HG03139 (cell line): ENCODE measurements at regions not wholly inside any gene's neighbourhood (a gene's known extent, or its start where the extent isn't known, plus 50 kb on each side); places are given as distances from the start of the nearest gene placed in this dataset.
"Not testable (repeated sequence)": the region's sequence is repeated elsewhere in the genome, so short reads cannot be mapped to it uniquely, and the experiment has no call there.

Experiments used
- ATAC-seq: cut with Tn5 transposase; IDR thresholded peaks from one replicate; pipeline ENCODE4 v1.9.1; 2021; ENCODE audit not compliant: unreplicated experiment

DNA sequence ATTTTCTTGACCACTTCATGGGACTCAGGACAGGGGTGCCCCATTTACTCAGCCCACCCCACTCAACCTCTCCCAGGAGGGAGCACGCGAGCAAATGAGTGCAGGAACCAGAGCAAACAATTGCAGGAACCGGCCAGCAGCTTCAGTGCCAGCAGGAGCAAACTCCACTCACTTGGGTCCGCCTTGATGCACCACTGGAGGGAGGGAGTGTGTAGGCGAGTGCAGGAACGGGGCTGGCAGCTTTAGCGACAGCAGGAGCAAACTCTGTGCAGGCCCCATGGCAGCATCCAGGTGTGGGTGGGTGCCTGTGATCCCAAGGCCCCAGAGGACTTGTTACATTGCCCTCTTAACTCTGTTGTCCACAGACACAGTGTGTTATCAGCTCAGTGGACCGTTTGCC, 1667.3 kb upstream of the CELF4 start:
- ATAC-seq, result no peak

DNA sequence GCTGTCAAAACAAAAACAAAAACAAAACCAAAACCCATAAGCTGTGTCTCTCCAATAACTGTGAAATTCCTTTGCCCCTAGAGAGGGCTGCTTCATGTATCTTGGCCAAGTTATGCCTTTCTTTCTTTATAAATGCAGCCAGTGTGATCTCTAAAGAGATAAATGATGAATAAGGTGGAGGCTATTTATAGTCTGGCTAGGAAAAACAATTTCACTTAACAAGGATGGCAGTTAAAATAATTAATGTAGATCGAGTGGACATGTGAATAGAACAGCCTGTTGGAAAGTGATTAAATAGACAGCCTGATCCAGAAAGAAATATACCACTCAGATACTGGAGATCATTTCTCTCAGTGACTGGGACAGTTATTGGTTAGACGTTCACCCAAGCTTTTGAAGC, 1666.9 kb upstream of the CELF4 start:
- ATAC-seq, result no peak

DNA sequence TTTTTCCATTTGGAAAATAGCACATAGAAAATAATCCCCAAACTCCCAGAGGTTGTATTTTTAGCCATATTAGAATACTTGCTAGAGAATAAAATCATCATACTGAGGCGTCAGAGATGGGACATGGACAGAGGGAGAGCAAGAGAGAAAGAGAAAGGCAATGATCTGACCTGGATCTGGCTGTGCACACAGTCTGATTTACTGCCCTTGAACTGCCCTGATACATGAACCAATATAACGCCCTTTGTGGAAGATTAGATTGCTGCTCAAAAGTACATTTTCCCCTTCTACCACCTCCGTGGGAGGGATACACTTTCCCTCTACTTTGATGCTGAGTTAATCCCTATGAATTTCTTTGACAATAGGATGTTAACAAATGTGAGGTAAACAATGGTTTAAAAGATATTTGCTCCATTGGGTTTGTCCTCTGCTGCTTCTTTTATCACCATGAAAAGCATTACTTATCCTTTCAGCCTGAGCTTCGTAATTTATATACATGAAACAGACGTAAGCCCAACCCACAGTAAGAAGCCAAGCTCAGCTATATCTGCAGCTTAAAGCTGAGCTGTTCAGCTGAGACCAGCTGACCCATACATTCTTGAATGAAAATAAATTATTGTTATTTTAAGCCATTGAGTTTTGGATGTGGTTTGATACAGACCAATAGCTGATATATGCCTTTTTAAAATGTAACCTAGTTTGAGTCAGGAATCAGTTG, 1664.6 kb upstream of the CELF4 start:
- ATAC-seq, result no peak

DNA sequence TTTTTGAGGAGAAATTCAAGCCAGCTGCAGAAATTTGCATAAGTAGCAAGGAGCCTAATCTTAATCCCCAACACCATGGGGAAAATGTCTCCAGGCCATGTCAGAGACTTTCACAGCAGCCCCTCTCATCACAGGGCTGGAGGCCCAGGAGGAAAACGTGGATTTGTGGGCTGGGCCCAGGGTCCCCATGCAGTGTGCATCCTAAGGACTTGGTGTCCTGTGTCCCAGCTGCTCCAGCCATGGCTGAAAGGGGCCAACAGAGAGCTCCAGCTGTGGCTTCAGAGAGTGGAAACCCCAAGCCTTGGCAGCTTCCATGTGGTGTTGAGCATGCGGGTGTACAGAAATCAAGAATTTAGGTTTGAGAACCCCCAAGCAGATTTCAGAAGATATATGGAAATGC, 1662.2 kb upstream of the CELF4 start:
- not testable (repeated sequence) for ATAC-seq

DNA sequence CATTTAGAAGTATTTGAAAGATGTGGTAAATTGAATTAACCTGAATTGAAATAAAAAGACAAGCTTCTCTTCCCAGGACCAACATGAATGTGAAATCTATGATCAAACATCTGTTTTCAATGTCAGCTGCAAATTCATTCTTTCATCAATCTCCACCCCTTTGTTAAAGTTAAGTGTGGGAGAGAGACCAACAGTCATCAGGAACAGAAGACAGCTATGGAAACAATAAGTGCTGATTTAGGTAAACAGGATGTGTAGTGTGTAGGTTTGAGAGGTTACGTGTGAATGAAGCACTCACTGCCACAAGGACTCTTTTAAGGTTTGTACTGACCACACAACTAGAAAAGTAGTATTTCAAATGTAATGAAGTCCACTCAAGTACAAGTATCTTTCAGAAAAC, 1659.8 kb upstream of the CELF4 start:
- ATAC-seq, result no peak

DNA sequence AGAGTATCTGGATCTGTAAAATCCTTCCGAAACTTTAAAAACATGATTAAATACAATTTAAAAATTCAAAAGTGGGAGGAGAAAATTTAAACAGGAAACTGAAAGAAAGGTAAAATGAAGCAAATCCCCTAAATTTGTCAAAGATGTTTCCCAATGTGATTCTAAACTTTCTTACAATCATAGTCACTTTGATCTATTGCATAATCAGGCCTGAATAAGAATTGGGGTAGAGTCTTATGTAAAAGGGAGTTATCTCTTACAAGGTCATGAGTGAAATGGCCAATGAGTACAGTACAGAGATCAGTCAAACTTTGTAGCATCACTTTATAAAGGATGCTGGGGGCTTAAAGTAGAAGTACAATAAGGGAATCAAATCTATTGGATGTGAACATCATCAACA, 1657.7 kb upstream of the CELF4 start:
- no peak for ATAC-seq

DNA sequence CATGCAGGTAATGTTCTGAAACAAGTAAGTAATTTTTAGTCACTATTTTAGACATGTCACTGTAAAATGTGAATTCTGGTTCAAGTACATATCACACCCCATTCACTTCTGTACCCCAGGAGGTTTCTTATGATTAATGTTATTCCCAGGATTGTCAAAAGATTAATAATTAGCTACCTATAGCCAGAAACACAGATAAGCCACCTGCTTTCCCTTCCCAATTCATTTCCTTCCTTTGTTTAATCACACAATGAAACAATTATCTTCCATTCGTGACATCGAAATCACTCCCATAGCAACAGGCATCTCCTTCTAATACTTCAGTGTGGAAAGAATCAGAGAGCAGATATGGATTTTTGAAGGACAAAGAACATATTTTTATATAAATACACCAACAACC, 1650.3 kb upstream of the CELF4 start:
- ATAC-seq, result no peak

DNA sequence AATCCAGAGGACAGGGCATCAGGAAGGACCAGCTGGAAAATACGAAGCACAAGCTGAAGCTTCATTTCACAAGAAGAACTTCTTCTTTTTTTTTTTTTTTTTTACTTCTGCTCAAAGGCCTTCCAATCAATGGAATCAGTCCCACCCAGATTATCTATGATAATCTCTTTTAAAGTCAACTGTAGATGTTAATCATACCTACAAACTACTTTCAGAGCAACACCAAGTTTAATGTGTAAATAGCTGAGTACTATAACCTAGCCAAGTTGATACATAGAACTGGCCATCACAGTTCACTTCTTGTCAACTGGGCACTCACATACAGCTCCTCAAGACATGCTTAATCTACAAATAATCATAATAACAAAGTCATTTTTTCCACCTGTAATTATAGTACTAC, 1645.9 kb upstream of the CELF4 start:
- no peak for ATAC-seq

DNA sequence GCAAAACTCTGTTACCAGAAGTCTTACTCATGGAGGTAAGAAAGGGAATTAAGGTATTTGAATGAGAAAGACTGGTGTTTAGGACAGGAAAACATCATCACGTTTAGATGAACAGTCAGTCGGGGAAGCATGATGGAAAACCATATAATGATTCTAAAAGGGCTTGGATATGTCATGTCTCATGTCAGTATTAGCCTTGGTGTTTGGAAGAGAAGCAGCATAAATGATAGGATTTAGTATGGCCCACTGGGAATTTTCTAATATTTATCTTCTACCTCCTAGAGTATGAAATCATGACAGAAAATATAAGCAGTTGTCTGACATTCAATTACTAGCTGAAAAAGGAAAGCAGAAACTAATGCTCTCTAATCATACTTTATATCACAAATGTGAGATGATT, 1643.6 kb upstream of the CELF4 start:
- ATAC-seq, result no peak

DNA sequence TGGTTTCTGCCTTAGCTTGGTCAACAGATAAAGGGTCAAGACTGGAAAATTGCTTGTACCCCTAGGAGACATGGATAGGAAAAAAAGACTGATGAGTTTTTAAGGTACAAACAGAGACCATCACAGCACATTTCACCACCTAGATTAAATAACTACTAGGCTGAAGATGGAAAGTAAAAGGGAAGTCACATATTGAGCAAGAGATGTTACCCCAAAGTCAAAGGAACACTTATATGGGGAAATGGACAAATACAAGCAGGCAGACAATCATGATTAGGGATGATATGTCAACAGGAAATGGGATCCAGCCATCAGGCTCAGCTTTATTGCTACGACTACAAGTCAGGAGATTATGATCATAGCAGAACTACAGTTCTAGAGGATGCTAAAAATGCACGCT, 1643.1 kb upstream of the CELF4 start:
- no peak for ATAC-seq

DNA sequence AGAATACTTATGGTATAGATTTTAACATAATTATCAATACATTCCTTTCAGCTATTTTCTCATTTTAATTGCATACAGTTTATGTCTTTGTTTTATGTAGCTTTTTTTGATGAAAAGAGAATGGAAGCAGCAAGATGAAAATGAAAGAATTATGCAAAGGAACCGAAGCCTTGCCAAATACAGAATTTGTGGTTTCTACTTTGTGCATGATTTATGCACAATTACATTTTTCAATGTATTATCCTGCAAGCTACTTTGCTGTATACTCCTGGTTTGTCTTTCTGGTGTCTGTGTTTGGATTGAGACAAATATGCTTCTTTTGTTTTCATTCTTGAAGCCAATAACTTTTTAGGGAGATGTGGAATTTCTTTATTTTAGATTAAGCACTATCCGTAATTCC, 1642.6 kb upstream of the CELF4 start:
- ATAC-seq, result no peak

DNA sequence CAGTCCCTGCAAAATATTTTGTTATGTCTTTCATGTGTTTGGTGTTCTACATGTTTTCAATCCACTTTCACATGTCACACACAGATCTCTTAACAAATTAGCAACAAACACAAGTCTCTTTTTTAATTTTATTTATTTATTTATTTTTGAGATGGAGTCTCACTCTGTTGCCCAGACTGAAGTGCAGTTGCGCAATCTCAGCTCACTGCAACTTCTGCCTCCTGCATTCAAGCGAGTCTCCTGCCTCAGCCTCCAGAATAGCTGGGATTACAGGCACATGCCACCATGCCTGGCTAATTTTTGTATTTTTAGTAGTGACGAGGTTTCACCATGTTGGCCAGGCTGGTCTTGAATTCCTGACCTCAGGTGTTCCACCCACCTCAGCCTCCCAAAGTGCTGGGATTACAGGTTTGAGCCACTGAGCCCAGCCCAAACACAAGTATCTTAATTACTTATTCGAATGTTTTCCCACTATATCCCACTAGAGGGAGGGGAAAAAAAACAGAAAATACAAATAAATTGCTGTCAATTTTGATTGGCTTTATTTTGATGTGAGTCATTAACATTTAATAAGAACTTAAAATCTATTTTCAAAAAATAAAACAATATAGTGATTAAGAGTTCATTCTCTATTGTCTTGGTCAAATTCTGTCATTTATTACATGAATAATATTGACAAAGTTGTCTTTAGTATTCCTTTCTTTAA, 1641.0 kb upstream of the CELF4 start:
- not testable (repeated sequence) for ATAC-seq

DNA sequence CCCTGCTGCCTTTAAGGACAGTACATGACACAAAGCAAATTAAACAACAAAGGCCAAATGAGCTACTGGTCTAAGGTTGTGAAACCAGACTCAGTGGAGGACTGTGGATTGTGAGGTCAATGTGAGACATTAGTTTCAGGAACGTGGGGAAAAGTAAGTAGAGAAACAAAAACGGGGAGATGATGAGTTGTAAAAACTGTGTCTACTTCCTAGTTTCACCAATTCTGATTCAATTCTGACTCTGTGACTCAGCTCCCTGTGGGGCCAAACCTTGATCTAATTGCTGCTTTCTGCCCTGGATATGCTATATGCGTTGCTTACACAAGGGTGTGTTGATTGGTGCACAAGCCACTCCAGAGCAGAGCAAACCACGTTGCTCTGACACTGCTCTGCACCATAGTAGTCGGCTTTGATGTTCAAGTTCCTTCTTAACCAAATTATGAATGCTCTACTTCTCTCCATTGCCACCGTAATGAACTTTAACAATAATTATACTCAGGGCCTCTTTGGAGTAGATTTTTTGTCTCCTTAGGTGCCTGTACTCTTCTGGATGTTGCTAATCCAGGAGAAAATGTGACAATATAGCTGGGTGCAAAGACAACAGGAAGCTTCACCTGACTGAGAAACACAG, 1640.1 kb upstream of the CELF4 start:
- ATAC-seq, result no peak

DNA sequence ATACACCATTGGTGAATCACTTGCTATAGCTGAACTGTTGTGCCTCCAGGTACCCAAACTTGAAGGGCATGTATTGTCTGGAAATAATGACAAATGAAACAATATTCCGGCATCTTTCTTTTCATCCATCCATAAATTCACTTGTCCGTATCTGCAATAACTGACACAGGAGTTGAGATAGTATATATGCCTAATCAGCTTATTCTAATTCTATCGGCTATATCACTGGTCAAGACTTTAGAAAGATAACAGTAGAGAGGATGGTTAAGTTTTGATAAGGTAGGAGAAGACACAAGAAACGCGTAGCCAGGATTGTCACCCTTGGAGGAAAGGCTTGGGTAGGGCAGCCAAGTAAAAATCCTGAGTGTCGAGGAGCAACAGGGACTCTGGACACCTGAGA, 1634.6 kb upstream of the CELF4 start:
- ATAC-seq, result no peak

DNA sequence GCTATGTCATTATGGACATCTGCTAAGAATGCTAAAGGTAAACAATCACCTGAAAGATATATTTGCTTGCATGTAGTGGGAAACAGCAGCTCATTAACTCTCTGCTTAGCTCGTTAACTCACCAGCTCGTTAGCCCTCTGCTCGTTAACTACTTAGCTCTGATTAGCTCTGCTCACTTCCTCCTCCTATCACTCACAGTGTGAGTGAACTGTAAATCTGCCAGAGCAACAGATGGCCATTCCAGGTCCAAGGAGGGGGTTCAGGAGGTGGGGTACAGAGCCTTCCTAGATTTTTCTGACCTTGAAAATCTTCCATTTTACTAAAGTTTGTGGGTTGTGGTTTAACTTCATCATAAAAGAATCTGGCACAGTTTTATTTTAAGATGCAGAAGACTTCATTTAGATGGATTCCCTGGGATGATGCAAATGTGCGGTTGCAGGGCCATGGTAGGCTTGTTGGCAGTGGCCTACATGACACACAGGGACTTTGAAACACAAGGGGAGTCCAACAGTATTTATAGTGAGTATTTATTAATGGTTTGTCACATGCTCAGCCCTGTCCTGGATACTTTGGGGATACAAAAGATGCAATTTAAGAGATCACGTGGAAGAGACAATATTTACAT, 1633.7 kb upstream of the CELF4 start:
- no peak for ATAC-seq

DNA sequence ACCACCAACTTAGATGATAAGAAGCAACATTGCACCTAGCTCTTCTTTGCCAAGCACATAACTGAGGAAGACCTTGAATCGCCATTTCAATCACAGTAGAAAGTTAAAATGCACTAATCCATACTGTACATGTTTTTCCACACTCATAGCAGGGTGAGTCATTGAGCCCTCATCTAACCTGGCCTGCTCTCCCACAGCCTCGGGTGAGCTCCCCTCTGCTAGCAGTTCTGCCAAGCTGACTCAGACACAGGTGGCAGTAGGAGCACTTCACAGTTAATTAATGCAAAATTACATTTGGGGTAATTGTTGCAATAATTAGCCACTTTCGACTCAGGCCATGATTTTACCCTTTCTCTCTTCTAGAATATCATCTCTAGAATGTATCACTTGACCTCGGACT, 1632.8 kb upstream of the CELF4 start:
- no peak for ATAC-seq

DNA sequence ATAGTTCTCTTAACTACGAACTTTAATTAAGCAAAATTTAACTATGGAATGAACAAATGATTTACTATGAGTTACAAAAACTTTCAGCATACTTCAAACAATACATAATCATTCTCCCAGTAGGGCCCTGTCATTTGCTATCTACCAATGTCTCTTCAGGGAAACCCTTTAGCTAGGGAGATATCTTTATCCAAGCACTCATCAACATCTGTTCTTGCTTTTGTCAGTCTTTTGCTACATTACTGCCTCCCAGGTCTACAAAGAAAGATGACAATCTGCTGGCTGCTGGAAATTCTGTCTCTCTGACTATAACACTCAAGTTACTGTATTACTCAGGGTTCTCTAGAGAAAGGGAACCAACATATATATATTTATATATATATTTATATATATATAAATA, 1626.3 kb upstream of the CELF4 start:
- no peak for ATAC-seq

DNA sequence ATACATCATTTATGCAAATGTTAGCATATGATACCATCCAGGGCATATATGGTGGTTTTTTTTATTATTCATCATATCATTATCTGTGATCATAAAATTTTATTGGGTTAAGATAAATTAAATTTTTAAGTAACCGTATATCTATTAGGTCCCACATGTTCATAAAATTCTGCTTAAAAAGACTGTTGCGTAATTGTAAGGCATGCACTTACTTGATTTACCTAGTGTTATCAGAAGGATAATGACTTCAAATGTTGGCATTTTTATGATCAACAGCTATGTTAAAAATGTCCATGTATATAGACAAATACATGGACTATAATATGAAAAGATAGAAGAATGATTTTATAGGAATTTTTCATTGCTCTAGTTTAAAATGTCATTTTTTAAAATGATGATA, 1625.5 kb upstream of the CELF4 start:
- no peak for ATAC-seq

DNA sequence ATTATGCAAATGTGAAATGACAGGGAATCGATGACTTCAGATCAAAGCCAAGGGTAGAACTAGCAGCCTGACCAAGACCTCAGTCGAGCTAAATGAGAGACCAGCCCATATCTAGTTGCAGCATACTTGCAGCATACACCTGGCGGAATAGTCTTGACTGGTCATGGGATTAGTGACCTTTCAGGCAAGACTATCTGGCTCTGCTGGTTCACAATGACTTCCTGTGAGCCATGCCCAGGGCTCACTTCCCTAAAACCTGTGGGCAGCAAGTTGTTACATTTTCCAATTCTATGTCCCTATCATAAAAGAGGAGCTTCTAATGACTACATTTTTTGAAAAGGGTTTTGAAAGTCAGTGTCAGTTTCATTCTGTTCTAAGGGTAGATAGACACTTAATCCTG, 1624.9 kb upstream of the CELF4 start:
- ATAC-seq, result no peak

DNA sequence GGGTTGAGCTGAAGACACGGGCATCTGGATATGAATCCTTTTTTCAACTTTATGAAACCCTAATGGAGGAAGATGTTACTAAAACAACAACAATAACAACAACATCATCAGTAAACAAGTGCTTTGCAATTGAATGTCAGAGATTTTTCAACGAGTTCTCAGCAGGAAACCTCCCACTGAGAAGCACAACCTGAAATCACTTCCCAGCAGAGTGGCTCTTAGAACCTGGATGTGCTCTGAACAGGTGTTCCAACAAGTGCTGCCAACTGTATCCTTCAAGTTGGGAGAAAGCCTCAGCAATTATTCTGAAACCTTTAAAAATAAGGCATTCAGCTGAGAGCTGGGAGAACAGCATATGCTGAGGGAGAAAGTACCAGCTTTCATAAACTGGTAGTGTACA, 1622.7 kb upstream of the CELF4 start:
- ATAC-seq, result no peak

DNA sequence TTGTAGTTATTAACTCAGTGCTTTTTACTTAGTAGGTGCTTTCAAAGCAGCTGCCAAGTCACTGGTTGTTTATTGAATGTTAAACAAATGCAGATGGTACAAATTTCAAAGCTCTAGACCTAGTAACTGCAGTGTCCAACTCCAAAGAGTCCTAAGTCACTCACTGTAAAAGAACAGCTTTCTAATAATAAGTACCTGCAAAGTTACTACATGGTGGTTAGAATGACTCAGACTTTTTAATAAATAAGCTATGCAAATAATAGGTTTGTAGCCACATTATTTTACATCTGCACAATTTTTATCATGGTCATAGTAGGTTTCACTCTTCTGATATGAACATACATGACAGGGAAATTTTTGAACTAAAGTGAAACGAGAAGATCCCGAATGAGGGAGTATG, 1620.4 kb upstream of the CELF4 start:
- ATAC-seq, result no peak

DNA sequence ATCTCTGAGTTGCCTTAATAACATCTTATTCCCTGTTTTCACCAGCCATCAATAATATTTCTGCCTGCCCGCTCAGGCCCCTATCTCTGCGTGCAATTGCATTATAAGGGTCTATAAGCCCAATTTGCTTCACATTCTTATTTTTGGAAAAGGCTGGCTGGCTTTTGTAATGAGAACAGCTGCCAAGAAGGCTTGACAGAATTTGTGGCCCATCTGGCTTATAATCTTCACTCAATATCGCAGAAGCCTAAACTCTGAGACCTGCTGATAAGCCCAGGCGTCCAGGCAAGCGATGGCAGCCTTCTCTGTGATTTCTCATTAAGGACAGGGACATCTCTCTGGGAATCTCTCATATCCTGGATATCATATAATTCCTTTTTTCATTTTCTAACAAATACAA, 1618.6 kb upstream of the CELF4 start:
- ATAC-seq, result no peak
